GM23338 (cell line): ENCODE measurements at regions not wholly inside any gene's neighbourhood (a gene's known extent, or its start where the extent isn't known, plus 50 kb on each side); places are given as distances from the start of the nearest gene placed in this dataset.
A peak's percentile ranks its signal among the peaks of the same experiment; 100 is the strongest.

Source experiments
- ATAC-seq: fragments of 200-7000 bp; cut with Tn5 transposase; 3 replicates; pipeline ENCODE4 v1.9.1; 2020
- DNase-seq: peaks from one replicate; pipeline ENCODE4 v3.0.0-alpha.2; 2015; ENCODE audit warnings: low spot score
- H2AFZ ChIP-seq: fragments of 200-600 bp; sonication (generic); 2 replicates; pipeline ENCODE4 v1.8.0; 2016; ENCODE audit warnings: antibody characterized with exemption, mild to moderate bottlenecking, moderate library complexity
- H3F3A ChIP-seq: fragments of 200-600 bp; sonication (generic); replicated peaks from 2 replicates; pipeline ENCODE4 v1.8.0; 2017; ENCODE audit warnings: antibody characterized with exemption, mixed run types, low read depth
- H3K27ac ChIP-seq: fragments of 200-600 bp; sonication (generic); 2 replicates; pipeline ENCODE4 v1.6.1; 2016; ENCODE audit warnings: low read depth
- H3K27me3 ChIP-seq: fragments of 200-600 bp; sonication (generic); 2 replicates; pipeline ENCODE4 v1.8.0; 2016; ENCODE audit warnings: mild to moderate bottlenecking, mixed run types, moderate library complexity; ENCODE audit not compliant: insufficient read depth
- H3K36me3 ChIP-seq: fragments of 200-600 bp; sonication (generic); 2 replicates; pipeline ENCODE4 v1.8.0; 2016; ENCODE audit warnings: mild to moderate bottlenecking; ENCODE audit not compliant: insufficient read depth
- H3K4me1 ChIP-seq: fragments of 200-600 bp; sonication (generic); 2 replicates; pipeline ENCODE4 v1.8.0; 2016; ENCODE audit warnings: mild to moderate bottlenecking, moderate library complexity; ENCODE audit not compliant: insufficient read depth
- H3K4me2 ChIP-seq: fragments of 200-600 bp; sonication (generic); 2 replicates; pipeline ENCODE4 v1.7.1; 2017; ENCODE audit warnings: mixed run types
- H3K4me3 ChIP-seq: fragments of 200-600 bp; sonication (generic); 2 replicates; pipeline ENCODE4 v1.6.1; 2016; ENCODE audit warnings: mixed run types
- H3K79me2 ChIP-seq: fragments of 200-600 bp; sonication (generic); replicated peaks from 2 replicates; pipeline ENCODE4 v1.8.0; 2017; ENCODE audit warnings: mild to moderate bottlenecking; ENCODE audit not compliant: insufficient read depth
- H3K9me2 ChIP-seq: fragments of 200-600 bp; sonication (generic); 2 replicates; pipeline ENCODE4 v1.8.0; 2017; ENCODE audit not compliant: insufficient read depth
- H4K20me1 ChIP-seq: fragments of 200-600 bp; sonication (generic); replicated peaks from 2 replicates; pipeline ENCODE4 v1.8.0; 2017; ENCODE audit warnings: mild to moderate bottlenecking; ENCODE audit not compliant: insufficient read depth
- H3K27ac Mint-ChIP-seq: 2 replicates; pipeline ENCODE4 v1.8.0; 2020; ENCODE audit warnings: inconsistent platforms, mild to moderate bottlenecking, moderate library complexity, mixed read lengths
- H3K27me3 Mint-ChIP-seq: 3 replicates; pipeline ENCODE4 v1.8.0; 2022; ENCODE audit warnings: low read depth, mild to moderate bottlenecking, moderate library complexity, mixed read lengths, inconsistent platforms; ENCODE audit not compliant: insufficient read depth, poor library complexity
- H3K36me3 Mint-ChIP-seq: 3 replicates; pipeline ENCODE4 v1.8.0; 2021; ENCODE audit warnings: low read depth, mild to moderate bottlenecking, inconsistent platforms, moderate library complexity, mixed read lengths
- H3K4me1 Mint-ChIP-seq: 3 replicates; pipeline ENCODE4 v1.8.0; 2020; ENCODE audit warnings: mild to moderate bottlenecking, inconsistent platforms, mixed read lengths
- H3K4me3 Mint-ChIP-seq: 3 replicates; pipeline ENCODE4 v1.8.0; 2021; ENCODE audit warnings: moderate library complexity, mild to moderate bottlenecking, inconsistent platforms, mixed read lengths
- H3K9me3 Mint-ChIP-seq: 3 replicates; pipeline ENCODE4 v1.8.0; 2020; ENCODE audit warnings: moderate library complexity, mild to moderate bottlenecking, inconsistent platforms, mixed read lengths
- ETS1 ChIP-seq: IDR thresholded peaks from 2 replicates; pipeline ENCODE4 v1.6.1; 2016; ENCODE audit warnings: antibody characterized with exemption
- EZH2 ChIP-seq: fragments of 200-600 bp; sonication (generic); IDR thresholded peaks from one replicate; pipeline ENCODE4 v1.8.0; 2017; ENCODE audit warnings: antibody characterized with exemption, mild to moderate bottlenecking, low read depth; ENCODE audit not compliant: unreplicated experiment
- EZH2phosphoT487 ChIP-seq: fragments of 200-600 bp; sonication (generic); IDR thresholded peaks from one replicate; pipeline ENCODE4 v1.8.1; 2018; ENCODE audit warnings: antibody characterized with exemption; ENCODE audit not compliant: unreplicated experiment
- JUNB ChIP-seq: IDR thresholded peaks from one replicate; pipeline ENCODE4 v1.6.1; 2016; ENCODE audit warnings: antibody characterized with exemption; ENCODE audit not compliant: unreplicated experiment
- NANOG ChIP-seq: IDR thresholded peaks from 2 replicates; pipeline ENCODE4 v1.6.1; 2016; ENCODE audit warnings: antibody characterized with exemption, borderline replicate concordance
- POLR2AphosphoS5 ChIP-seq: IDR thresholded peaks from 2 replicates; pipeline ENCODE4 v1.6.1; 2016; ENCODE audit warnings: antibody characterized with exemption, low read depth
- REST ChIP-seq: IDR thresholded peaks from one replicate; pipeline ENCODE4 v1.6.1; 2018; ENCODE audit warnings: antibody characterized with exemption; ENCODE audit not compliant: unreplicated experiment
- STAT1 ChIP-seq: IDR thresholded peaks from one replicate; pipeline ENCODE4 v1.6.1; 2016; ENCODE audit warnings: antibody characterized with exemption; ENCODE audit not compliant: unreplicated experiment
- ZNF331 ChIP-seq: fragments of 250-450 bp; sonication (Bioruptor Pico); IDR thresholded peaks from 2 replicates; pipeline ENCODE4 v1.5.0; 2020; ENCODE audit warnings: low read depth, mild to moderate bottlenecking, moderate library complexity
- TF ChIP-seq, protein P1 (sequence below), 2 experiments: fragments of 200-600 bp in 1 of 2; sonication (generic) in 1 of 2; conservative IDR thresholded peaks; 2 replicates each; pipeline versions ENCODE4 v1.5.1 to v1.6.1; 2016 to 2017; ENCODE audit warnings: antibody characterized with exemption in 2 of 2, low read depth in 2 of 2, mild to moderate bottlenecking in 2 of 2, moderate library complexity in 1 of 2

GRCh38 chr5:171597946-171598640 lies 178.6 kb downstream of the FGF18 start:
- H3K27me3 Mint-ChIP-seq: peaks cover 8% of the 10 kb centered on the region
- Histone ChIP-seq H4K20me1 (no peaks in the 10 kb centered on the region), H2AFZ (no peak overlapping the region), H3K27ac (no peak overlapping the region), H3K9me2 (0 out of 2 replicates have a peak, but pooled peaks cover 5% of the 10 kb centered on the region), H3K36me3 (no peaks in the 10 kb centered on the region), H3K4me1 (no peaks in the 10 kb centered on the region), H3K4me2 (no peak overlapping the region), H3K4me3 (no peak overlapping the region), H3K27me3 (no peaks in the 10 kb centered on the region), H3K79me2 (no peaks in the 10 kb centered on the region), H3F3A (no peaks in the 10 kb centered on the region)
- DNase-seq: peak; percentile 23
- H3K9me3 Mint-ChIP-seq: no peaks in the 10 kb centered on the region; the same call in 2 of the 3 replicates
- H3K4me1 Mint-ChIP-seq: peaks cover 4% of the 10 kb centered on the region; the same call in 2 of the 3 replicates
- no peak; the same call in 2 of the 3 replicates for ATAC-seq
- H3K27ac Mint-ChIP-seq: no peak overlapping the region
- no peaks in the 10 kb centered on the region for H3K36me3 Mint-ChIP-seq
- no peak overlapping the region for H3K4me3 Mint-ChIP-seq
- TF ChIP-seq REST: no peak
- no peak for TF ChIP-seq STAT1
- no peak for TF ChIP-seq EZH2phosphoT487
- TF ChIP-seq, protein P1, sequence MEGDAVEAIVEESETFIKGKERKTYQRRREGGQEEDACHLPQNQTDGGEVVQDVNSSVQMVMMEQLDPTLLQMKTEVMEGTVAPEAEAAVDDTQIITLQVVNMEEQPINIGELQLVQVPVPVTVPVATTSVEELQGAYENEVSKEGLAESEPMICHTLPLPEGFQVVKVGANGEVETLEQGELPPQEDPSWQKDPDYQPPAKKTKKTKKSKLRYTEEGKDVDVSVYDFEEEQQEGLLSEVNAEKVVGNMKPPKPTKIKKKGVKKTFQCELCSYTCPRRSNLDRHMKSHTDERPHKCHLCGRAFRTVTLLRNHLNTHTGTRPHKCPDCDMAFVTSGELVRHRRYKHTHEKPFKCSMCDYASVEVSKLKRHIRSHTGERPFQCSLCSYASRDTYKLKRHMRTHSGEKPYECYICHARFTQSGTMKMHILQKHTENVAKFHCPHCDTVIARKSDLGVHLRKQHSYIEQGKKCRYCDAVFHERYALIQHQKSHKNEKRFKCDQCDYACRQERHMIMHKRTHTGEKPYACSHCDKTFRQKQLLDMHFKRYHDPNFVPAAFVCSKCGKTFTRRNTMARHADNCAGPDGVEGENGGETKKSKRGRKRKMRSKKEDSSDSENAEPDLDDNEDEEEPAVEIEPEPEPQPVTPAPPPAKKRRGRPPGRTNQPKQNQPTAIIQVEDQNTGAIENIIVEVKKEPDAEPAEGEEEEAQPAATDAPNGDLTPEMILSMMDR (conservative IDR thresholded peaks at IDR 0.05; ENCODE audit: low read depth in 2 of 2): peak; percentile 55 to 67

GRCh38 chr5:171598641-171599152 lies 179.2 kb downstream of the FGF18 start:
- H3K79me2 ChIP-seq: no peaks in the 10 kb centered on the region
- H3K4me1 ChIP-seq: no peaks in the 10 kb centered on the region
- Mint-ChIP-seq H3K9me3 (no peaks in the 10 kb centered on the region; the same call in 2 of the 3 replicates), H3K27ac (no peak overlapping the region), H3K36me3 (no peaks in the 10 kb centered on the region), H3K27me3 (peaks cover 8% of the 10 kb centered on the region), H3K4me1 (peaks cover 4% of the 10 kb centered on the region; the same call in 2 of the 3 replicates), H3K4me3 (no peak overlapping the region)
- H3K36me3 ChIP-seq: no peaks in the 10 kb centered on the region
- ATAC-seq (no peak), DNase-seq (no peak)
- H3K4me3 ChIP-seq: no peak overlapping the region
- no peaks in the 10 kb centered on the region for H3K27me3 ChIP-seq
- no peak overlapping the region for H3K4me2 ChIP-seq
- no peak overlapping the region for H2AFZ ChIP-seq
- no peak overlapping the region for H3K27ac ChIP-seq
- peaks cover 6% of the 10 kb centered on the region; the same call in 1 of the 2 replicates for H3K9me2 ChIP-seq
- H3F3A ChIP-seq: no peaks in the 10 kb centered on the region
- no peaks in the 10 kb centered on the region for H4K20me1 ChIP-seq
- TF ChIP-seq JUNB (no peak), STAT1 (no peak), ZNF331 (CRISPR knock-in tag) (no peak), POLR2AphosphoS5 (no peak), EZH2phosphoT487 (no peak), EZH2 (no peak), NANOG (no peak), REST (no peak), ETS1 (no peak)
- TF ChIP-seq, protein P1 (conservative IDR thresholded peaks at IDR 0.05; ENCODE audit: low read depth in 2 of 2): no peak
